ENCODE measurements at regions not wholly inside any gene's neighbourhood (a gene's known extent, or its start where the extent isn't known, plus 50 kb on each side); places are given as distances from the start of the nearest gene placed in this dataset.

DNA sequence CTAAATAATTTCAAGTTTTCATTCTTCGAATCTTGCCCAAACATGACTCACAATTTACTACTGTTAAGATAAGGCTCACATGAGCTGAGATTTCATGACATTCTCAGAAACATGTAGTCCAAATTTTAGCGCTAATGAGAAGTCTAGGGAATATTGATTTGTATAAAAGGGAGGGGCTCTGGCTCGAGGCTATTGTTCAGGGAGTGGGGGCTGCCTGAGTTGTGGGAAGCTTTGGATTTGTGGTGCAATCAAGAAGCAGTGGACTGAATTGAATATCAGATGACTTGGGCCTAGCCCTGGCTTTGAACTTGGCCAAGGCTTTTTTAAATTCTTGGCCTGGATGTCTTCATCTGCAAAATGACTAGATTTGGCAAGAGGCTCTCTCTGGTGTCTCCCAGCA is 674.9 kb upstream of the FANCL start:
- TF ChIP-seq, protein P1, sequence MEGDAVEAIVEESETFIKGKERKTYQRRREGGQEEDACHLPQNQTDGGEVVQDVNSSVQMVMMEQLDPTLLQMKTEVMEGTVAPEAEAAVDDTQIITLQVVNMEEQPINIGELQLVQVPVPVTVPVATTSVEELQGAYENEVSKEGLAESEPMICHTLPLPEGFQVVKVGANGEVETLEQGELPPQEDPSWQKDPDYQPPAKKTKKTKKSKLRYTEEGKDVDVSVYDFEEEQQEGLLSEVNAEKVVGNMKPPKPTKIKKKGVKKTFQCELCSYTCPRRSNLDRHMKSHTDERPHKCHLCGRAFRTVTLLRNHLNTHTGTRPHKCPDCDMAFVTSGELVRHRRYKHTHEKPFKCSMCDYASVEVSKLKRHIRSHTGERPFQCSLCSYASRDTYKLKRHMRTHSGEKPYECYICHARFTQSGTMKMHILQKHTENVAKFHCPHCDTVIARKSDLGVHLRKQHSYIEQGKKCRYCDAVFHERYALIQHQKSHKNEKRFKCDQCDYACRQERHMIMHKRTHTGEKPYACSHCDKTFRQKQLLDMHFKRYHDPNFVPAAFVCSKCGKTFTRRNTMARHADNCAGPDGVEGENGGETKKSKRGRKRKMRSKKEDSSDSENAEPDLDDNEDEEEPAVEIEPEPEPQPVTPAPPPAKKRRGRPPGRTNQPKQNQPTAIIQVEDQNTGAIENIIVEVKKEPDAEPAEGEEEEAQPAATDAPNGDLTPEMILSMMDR (IDR thresholded peaks at IDR 0.05; ENCODE audit: insufficient read depth, low read length, poor library complexity, severe bottlenecking): no peak
- TF ChIP-seq EZH2phosphoT487 (conservative IDR thresholded peaks at IDR 0.05; ENCODE audit: low read length): no peak
